SH-SY5Y (cell line): ENCODE measurements at regions not wholly inside any gene's neighbourhood (a gene's known extent, or its start where the extent isn't known, plus 50 kb on each side); places are given as distances from the start of the nearest gene placed in this dataset.

ENCODE experiments used
- GATA2 ChIP-seq: IDR thresholded peaks from 2 replicates; pipeline ENCODE4 v1.6.1; 2011; ENCODE audit warnings: mild to moderate bottlenecking, low read depth, low read length
- GATA3 ChIP-seq: IDR thresholded peaks from 2 replicates; pipeline ENCODE4 v1.6.1; 2011; ENCODE audit warnings: low read depth, mild to moderate bottlenecking, low read length, moderate library complexity

DNA sequence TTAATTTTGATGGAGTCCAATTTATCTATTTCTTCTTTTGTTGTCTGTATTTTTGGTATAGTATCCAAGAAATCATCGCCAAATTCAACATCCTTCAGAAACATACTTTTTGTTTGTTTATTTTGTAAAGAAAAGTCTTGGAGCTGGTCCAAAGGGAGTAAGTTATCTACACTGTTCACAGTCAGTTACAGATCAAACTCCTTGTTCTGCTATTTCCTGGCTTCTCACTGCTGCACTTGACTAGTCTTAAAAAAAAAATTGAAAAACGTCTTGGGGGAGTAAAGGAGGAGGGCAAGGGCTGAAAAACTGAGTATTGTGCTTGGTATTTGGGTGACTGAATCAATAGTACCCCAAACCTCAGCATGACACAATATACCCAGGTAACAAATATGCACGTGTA lies 105.6 kb downstream of the NFKBIZ start:
- TF ChIP-seq GATA2 (no peak), GATA3 (no peak)
